Stimulated activated CD4-positive, alpha-beta T cell treated with anti-CD3 and anti-CD28 coated beads, Interleukin-1b, Interleukin-23, amount 100 ng/mL, for 4 hours (primary cell): ENCODE measurements at regions not wholly inside any gene's neighbourhood (a gene's known extent, or its start where the extent isn't known, plus 50 kb on each side); places are given as distances from the start of the nearest gene placed in this dataset.

Experiments used
- DNase-seq, 2 donors: peaks; one replicate each; pipeline ENCODE4 v3.0.0-alpha.2; 2020; ENCODE audit warnings: low read depth in 2 of 2

DNA sequence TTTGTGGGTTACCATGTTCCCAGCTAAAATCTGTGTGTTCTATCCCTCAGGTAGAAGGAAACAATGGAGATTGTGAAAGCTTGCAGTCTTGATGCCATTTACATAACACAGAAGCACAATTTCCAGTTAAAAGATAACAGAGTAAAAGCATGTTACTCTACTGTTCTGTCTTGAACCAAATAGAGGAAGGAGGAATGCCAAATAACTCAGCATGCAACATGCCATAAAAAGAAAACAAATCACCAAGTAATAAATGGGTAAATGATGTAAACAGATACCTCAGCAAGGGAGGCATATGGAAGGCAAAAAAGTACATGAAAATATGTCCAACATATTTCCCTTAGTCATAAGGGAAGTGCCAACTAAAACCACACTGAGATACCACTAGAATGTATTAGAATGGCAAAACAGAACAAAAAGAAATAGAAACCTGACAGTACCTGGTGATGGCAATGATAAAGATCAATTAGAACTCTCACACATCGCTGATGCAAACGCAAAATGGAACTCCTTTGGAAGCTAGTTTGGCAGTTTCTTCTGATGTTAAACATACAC, 502.6 kb upstream of the HS3ST1 start:
- no peak for DNase-seq

DNA sequence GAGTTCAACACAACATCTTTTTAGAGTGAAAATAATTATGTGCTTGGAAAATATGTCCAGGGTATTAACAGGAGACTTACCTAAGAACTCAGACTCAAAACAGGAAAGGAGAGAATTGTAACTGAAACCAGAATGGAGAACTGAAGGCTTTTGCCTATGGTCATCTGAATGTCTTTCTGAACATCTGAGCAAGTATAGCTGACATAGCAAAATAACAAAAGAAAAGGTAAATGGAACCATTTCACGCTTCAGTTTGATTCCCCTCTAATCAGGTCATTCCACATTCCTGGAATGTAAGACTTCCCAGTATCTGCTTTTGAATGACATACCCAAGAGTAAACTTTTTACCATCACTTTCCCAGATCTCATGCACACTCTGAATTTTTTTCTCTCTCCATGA, 500.4 kb upstream of the HS3ST1 start:
- no peak for DNase-seq

DNA sequence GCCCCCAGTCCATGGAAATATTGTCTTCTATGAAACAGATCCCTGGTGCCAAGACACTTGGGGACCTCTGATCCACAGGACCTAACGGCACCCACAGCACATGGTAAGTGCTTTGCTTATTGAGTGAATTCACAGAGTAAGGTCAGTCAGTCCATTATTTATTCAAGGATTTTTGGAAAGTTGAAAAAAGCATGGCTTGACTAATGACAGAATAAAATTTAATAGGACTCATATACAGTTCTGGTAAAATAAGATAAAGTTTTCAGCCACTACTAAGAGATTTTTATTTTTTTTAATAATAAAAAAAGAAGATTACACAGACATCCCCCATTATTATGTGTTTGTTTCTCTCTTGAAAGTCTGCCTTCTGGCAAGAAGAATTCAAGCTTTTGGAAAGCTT, 490.6 kb upstream of the HS3ST1 start:
- DNase-seq = no peak

DNA sequence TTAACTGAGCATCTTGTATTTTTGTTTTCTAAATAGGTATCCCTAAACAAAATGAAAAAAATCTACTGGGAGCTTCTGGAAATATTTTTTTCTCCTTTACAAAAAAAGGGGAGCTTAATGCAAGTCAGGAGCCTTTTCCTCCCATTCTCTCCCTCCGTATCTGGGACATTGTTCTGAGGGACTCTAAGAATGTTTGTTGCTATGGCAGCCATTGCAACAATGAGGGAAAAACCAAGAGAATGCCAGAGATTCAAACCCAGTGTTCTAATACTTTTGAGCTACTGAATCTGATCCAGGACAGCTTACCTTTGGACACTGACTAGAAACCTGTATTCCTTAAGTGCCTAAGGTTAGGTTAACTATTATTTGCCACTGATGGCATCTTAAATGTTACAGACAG, 485.7 kb upstream of the HS3ST1 start:
- DNase-seq = no peak

DNA sequence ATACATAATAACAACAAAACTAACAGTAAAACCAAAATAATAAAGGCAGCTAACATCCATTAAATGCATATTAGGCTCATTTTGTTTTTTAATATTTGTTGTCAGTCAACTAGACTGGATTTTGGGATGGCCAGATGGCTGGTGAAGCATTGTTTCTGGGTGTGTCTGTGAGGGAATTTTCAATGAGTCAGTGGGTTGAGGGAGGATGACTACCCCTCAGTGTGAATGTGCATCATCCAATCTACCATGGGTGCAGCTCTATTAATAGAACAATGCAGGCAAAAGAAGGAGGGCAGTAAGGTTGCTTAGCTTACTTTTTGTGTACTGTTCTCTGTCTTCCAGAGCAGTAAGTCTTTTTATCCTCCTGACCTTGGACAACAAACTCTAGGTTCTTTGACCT, 484.2 kb upstream of the HS3ST1 start:
- no peak for DNase-seq

DNA sequence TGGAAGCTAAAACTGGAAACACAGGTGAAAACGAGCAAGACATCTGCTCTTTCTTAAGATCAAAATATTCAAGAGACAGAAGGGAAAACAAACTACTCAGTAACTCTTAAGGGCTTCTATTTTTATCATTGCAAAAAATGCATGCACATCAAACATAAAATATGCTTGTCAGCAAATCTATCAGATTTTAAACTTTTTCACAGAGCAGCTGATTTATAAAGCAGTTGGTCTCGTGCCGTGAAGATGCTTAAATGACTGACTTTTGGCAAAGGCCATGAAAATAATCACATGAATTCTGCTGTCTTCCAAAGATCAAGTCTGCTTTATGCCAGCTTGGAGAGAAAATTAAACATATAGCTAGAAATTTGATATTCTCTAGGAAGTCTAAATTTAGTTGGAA, 482.1 kb upstream of the HS3ST1 start:
- no peak for DNase-seq

DNA sequence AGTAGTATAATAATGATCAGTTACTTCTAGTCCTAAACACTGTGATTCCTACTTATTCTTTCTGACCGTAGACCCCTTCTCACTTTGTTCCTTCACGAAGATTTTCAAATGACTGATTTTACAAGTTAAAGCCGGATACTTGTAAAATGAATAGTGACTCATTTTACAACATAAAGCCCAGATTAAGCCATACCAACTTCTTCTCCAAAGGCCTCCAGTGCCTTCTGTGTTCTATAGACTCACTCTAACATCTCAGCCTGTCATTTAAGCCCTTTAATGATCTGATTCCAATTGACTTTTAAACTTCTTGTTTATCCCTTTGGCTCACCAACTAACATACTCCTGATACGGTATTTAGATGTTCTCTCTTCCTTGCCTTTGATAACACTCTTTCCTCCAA, 480.0 kb upstream of the HS3ST1 start:
- no peak for DNase-seq

DNA sequence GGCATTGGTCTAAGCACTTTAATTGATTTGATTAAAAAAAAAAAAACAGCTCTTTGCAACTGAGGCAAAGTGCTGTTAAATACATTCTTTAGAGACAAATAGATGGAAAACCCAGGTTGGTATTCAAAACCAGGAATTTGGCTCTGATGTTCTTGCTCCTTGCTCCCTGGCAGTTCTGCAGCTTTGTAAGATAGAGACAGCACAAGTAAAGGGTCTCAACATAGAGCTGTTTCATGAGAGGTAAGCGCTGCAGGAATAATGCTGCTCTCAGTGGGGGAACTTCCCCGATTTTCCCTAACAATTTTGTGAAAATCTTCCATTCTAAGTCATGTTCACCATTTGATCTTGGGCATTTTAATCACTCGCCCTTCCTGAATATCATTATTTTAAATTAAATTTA, 479.5 kb upstream of the HS3ST1 start:
- no peak for DNase-seq

DNA sequence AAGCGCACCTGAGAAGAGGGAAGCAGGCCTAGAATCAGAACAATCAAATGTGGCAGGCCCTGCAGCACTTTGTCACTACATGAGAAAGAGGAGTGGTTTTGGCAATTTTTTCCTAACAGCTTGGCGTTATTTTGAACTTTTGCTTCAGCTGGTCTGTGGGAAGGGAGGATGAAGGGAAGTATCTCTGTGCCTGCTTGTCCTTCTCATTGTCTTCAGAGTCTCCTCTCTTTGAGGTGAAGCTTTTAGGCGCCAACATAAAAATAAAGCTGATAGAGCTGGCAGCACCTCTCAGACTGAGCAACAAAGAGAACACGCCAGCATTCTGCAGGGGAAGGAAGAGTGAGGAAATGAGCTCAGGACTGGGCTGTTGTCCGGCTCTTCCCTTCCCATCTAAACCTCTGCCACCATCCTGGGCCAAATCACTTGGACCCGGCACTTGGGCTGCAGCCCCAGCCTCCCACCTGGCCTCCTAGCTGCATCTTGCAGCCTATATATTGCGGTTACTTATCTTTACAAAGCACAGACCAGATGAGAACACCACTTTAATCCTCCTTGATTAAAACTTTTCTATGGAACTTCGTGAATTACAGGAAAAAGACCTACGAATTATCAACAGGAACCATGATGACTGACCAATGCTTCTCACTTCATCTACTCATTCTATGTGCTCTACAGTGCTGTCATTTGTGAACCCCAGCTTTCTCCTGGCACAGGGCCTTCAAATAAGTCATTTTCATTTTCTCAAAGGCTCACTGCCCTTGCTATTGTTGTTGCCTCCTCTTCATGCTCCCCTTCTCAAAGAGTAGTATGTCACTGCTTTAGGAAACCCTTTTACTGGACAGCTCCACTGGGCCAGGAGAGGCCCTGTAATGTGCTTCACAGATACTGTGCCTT, 476.4 kb upstream of the HS3ST1 start:
- DNase-seq = no peak

DNA sequence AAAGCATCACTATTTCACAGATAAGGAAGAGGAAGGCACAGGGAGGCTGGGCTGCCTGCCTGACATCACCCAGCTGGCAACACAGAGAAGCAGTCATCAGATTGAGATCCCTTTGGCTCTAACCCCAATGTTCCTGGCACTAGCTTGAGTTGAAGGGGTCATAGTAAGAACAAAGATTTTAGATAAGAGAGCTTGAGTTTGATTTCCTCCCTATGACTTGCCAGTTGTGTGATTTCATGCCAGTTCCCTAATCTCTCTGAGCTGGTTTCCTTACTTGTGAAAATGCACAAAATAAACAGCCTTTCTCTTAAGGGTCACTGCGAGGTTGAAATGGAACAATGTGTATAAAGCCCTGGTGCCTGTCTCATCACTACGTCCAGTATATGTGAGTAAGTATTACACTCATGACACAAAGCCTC, 475.4 kb upstream of the HS3ST1 start:
- no peak for DNase-seq

DNA sequence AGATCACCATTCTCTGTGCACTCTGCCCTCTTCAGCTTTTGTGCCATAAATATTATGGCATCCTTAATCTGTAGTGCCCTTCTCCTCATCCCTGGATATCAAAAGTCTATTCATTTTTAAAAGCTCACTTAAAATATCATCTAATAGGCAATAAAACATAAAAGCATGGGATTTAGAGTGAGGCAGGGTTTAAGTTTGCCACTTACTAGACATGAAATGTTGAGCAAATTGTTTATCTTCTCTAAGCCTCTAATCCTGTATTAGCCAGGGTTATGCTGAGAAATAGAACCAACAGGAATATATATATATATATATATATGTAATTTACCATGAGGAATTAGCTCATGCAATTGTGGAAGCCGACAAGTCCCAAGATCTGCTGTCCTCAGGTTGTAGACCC, 472.4 kb upstream of the HS3ST1 start:
- no peak for DNase-seq

DNA sequence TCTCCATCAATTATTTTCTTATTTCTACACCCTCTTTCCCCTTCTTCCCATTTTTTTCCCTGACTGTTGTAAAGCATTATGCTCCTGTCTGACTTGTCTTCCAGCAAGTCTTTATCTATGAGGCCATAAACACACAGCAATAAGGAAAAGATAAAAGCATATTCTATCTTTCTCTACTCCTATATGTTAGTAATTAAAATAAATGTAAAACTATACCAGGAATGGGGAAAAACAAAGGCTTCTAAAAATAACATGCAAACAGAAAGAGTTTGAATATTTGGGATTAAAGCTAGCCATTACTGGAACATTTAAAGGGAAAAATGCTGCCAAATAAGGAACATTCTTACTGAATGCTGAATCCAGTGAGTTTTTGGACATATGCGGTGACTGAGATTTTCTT, 471.7 kb upstream of the HS3ST1 start:
- no peak for DNase-seq

DNA sequence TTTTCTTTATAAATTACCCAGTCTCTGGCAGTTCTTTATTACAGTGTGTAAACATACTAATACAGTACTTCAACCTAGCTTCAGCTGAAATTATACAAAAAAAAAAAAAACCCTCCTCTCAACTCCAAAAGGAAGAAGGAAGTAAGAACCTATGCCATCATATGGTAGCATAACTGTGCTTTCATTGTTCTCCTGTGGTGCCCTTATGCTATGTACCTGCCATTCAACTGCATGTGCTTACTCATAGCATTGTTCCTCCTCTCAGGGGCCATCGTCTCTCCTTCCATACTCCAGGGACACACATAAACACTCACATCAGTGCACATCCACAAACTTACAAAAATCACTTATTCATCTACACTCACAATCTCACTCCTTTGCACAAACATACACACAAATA, 470.1 kb upstream of the HS3ST1 start:
- no peak for DNase-seq

DNA sequence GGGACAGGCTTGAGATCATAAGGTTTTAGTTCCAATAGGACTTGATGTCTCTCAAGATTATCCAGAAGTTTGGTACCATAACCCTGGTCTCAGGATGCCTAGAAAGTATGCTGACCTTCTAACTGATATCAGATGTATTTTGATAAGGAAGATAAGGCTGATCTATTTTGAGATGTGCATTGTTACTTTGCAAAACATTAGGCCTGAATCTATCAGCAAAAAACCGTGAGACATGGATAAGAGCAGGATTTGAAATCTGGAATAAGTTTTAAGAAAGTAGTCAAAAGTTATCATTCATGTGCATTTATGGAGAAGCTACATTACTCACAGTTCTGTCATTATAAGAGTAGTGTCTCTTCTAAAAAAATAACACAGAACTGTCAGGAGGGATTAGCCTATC, 467.1 kb upstream of the HS3ST1 start:
- DNase-seq = no peak

DNA sequence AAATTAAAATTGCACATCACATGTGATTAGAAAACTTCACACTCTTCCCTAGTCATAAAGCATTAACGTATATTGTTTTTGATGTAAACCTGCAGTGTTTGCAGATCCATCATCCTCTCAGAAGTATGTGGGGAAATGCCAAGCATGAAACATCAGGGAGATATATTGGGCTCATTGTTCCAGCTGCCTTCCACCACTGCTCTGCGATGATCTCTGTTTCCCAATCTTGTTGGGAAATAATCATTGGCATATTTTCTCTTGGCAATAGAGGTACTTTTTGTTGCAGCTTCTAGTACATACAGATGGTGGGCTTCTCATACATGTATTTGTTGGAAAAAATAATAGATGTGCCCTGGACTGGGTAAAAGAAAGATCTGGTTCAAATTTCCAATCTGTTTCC, 466.3 kb upstream of the HS3ST1 start:
- no peak for DNase-seq

DNA sequence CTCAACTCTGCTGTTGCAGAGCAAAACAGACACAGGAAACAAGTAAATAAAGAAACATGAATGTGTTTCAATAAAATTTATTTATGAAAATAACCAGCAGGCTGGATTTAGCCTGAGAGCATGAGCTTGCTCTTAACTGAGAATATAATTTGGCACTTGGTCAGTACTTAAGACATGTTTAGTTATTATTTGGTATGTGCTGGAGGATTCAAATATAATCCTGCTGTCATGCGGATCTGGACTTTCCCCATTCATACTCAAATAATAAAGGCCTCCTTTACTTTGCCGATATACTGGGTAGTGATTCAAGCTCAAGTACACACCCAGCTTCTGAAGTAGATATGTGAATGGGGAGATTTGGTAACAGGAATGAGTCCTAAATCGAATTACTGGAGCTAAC, 465.5 kb upstream of the HS3ST1 start:
- no peak for DNase-seq

DNA sequence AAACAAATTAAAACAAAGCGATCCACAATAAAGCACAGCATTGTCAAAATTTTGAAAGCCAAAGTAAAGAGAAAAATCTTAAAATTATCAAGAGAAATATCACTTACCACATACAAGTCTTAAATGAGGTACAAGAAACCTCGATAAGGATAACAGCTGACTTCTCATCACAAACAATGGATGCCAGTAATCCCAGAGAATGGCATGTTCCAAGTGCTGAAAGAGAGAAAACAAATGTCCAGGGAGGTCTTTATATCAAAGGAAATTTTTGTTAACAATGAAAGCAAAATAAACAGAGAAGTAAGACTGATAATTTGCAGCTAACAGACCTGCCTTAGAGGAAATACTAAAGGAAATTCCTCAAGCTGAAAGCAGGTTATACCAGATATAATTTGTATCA, 460.4 kb upstream of the HS3ST1 start:
- no peak for DNase-seq

DNA sequence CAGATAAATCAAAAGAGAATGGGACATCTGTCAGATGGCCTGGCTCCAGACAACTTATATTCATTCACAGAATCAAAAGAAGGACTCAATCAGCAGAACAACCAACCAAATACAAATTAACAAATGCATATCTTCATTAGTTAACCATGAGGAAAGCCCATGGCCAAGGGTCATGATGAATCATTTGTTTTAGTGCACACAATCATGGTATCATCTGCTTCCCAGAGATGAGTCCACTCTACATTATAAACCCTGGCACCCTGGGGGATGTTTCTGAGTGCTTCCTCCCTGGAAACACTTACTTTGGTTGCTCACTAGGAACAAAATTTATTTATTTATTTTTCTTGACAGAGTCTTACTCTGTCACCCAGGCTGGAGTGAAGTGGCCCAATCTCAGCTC, 453.3 kb upstream of the HS3ST1 start:
- DNase-seq = no peak

DNA sequence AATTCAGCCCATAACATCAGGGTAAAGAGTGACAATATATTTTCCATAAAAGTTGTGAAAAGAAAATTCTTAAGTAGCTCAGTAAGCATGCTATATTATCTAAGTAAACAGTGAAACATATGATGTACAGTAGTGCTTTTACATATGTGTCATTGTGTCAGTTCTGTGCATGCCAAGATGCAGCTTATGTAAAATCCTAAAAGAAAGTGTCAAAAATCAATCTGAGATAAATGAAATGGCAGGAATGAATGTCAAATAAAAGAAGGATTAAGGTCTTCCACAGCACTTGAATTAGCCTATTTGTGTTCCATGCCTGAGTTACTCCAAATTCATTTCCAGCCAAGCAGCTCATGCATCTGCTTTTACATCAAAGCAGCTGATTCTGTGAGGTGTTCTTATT, 452.7 kb upstream of the HS3ST1 start:
- no peak for DNase-seq

DNA sequence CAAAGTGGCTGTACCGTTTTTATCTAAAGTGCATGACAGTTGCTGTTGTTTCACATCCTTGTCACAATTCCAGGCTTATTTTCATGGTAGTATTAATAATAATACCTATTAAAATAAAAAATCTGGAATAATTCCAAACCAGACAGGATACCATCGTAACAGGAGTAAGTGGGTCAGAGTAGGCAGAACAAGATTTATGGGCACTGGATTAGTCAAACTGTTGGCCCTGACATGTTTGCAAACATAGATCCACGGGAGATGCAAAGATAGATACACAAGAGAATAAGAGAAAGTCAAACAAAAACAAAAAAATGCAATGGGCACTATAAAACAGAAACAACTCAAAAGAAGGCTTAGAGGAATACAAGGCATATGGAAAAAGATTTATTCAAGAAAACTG, 449.5 kb upstream of the HS3ST1 start:
- no peak for DNase-seq

DNA sequence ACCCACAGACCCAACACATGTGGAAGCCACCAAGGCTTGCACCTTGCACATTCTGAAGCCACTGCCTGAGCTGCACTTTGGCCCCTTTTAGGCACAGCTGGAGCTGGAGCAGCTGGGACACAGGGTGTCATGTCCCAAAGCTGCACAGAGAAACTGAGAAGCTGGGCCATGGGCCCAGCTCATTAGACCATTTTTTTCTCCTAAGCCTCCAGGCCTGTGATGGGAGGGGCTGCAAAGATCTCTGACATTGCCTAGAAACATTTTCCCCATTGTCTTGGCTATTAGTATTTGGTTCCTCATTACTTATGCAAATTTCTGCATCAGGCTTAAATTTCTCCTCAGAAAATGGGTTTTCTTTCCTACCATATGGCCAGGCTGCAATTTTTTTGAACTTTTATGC, 447.4 kb upstream of the HS3ST1 start:
- DNase-seq = no peak

DNA sequence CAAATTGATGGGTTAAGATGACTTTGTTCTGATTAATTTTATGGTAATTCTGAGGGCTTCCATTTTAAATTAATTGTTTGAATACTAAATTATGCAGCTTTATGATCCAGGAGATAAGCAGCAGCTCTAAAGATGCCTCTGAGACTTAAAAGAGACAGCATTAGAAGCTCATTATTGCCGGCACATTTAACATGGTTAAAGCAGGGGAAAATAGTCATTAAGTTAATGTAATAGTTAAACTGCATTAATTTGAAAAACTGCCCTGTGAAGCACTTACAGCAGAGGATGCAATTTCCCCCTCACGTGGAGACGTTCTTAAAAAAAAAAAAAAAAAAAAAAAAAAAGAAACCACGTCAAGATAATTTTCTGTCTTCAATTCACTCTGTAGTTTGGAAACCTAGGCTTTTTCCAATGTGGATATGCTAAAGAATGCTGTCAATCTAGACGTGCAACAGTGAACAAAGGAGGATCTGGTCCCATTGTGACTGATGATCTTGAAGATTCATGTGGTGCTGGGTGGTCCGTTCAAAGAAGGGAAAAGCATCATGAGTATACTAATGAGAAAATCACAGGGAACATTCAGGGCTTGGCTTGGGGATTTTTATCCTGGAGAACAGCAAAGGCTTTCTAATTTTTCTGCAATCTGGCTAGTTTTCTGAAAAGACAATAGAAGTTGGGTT, 440.6 kb upstream of the HS3ST1 start:
- DNase-seq = no peak

DNA sequence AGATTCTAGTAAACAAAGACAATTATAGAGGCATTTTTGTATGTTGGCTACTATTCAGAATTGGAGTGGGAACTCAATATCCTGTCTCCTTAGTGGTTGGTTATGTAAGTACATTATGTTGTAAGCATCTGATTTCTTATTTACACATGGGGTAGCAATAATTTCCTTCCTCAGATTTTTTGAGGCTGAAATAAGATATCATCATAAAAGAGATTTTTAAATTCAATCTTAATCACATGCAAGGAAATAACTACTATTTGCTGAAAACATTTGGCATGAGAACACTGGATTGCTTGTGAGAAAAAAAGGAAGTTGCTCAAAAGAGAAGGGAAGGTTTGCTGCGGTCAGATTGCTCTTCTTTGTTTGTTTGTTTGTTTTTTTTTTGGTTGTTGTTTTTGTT, 437.7 kb upstream of the HS3ST1 start:
- DNase-seq = no peak
